GM13977 (cell line): ENCODE measurements at regions not wholly inside any gene's neighbourhood (a gene's known extent, or its start where the extent isn't known, plus 50 kb on each side); places are given as distances from the start of the nearest gene placed in this dataset.

Experiments used
- DNase-seq: peaks from one replicate; pipeline ENCODE4 v3.0.0; 2012; ENCODE audit warnings: low spot score
- in situ Hi-C: fragments of 300-500 bp; cut with MboI; formaldehyde crosslinking; loops from one replicate; pipeline ENCODE4 v1.12.0; 2022; ENCODE audit warnings: low sequenced_read_pairs, low pct_unique_long_range_greater_than_20kb, mixed read lengths, inconsistent platforms; ENCODE audit not compliant: unreplicated experiment
- TF ChIP-seq, protein P1 (sequence below): IDR thresholded peaks from 2 replicates; pipeline ENCODE4 v1.5.1; 2012; ENCODE audit warnings: mild to moderate bottlenecking, control low read depth; ENCODE audit not compliant: insufficient read depth; ENCODE audit errors: extremely low read depth, missing control alignments

- TF ChIP-seq, protein P1, sequence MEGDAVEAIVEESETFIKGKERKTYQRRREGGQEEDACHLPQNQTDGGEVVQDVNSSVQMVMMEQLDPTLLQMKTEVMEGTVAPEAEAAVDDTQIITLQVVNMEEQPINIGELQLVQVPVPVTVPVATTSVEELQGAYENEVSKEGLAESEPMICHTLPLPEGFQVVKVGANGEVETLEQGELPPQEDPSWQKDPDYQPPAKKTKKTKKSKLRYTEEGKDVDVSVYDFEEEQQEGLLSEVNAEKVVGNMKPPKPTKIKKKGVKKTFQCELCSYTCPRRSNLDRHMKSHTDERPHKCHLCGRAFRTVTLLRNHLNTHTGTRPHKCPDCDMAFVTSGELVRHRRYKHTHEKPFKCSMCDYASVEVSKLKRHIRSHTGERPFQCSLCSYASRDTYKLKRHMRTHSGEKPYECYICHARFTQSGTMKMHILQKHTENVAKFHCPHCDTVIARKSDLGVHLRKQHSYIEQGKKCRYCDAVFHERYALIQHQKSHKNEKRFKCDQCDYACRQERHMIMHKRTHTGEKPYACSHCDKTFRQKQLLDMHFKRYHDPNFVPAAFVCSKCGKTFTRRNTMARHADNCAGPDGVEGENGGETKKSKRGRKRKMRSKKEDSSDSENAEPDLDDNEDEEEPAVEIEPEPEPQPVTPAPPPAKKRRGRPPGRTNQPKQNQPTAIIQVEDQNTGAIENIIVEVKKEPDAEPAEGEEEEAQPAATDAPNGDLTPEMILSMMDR, result no peak
- in situ Hi-C loops, result no loop called here
- no peak for DNase-seq
These were observed 203.5 kb upstream of the DAPK1 start for GRCh38 chr9:87294126-87294525.

DNA sequence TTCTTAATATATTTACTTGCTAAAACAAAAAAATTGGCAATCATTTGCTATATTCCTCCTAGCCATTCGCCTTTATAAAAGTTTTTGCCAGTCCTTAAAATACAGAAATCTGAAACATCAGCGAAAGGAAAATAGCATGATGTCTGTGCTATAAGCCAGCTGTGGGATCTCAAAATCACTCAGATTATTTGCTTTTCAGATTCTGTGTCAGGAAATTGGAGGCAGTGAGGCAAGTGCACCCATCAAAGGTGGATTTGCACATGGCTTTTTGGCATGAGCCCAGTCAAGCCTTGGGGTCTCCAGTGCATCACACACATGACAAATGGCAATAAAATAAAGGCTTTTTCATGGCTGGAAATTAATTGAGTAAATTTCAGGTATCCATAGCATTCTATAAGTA, 196.8 kb upstream of the DAPK1 start:
- in situ Hi-C loops, result loop anchor here (25.0 kb wide), 2 partner anchors 664 to 864 kb away; no protein-coding TSS in a partner anchor
- TF ChIP-seq, protein P1, result no peak
- no peak for DNase-seq

DNA sequence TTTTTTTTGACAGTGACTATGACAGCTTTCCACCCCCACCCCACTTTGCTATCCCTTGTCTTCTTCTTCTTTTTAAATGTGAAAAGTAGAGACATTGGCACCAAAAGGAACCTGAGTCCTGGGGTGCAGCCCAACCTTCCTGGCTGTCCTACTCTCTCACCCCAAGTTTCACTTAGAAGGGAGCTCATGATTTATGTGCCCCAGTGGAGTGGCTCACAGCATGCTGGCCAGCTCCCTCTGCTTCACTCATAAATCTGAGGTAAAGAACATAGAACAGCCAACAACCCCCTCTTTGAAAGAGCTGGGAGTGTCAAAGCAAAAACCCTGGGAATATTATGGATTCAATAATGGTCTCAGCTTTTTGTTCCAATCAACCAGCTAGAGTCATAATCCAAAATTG, 196.3 kb upstream of the DAPK1 start:
- in situ Hi-C loops, result loop anchor here (25.0 kb wide), 2 partner anchors 664 to 864 kb away; no protein-coding TSS in a partner anchor
- DNase-seq, result no peak
- TF ChIP-seq, protein P1, result no peak

GRCh38 chr9:87305151-87305550, 192.5 kb upstream of the DAPK1 start:
- in situ Hi-C loops, result loop anchor here (25.0 kb wide), 2 partner anchors 668 to 868 kb away; no protein-coding TSS in a partner anchor
- DNase-seq, result no peak
- TF ChIP-seq, protein P1, result no peak

DNA sequence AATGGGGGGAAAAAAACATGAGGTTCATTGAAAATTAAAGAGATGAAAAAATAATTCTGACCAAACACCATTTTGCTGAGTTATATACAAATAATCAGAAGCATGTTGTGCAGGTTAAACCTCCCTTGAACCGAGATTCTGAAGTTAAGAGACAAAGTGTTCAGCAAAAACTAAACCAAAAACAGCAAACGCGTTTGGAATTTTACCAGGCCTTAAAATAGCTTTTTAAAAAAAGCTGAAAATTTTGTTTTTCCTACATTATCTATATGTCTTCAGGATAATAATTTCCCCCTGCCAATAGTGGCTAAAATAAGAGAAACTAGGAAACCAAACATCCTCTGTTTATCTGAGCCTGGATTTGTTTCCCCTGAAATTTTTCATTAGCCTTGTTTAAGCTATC, 191.7 kb upstream of the DAPK1 start:
- DNase-seq, result no peak
- in situ Hi-C loops, result loop anchor here (25.0 kb wide), 2 partner anchors 669 to 869 kb away; no protein-coding TSS in a partner anchor
- TF ChIP-seq, protein P1, result no peak

GRCh38 chr9:87307848-87308247, 189.8 kb upstream of the DAPK1 start:
- DNase-seq, result no peak
- in situ Hi-C loops, result loop anchor here (25.0 kb wide), 2 partner anchors 671 to 871 kb away; no protein-coding TSS in a partner anchor

More at GRCh38 chr9:87307848-87308247, 189.8 kb upstream of the DAPK1 start:
- TF ChIP-seq, protein P1, result no peak
